IMR-90 (cell line): ENCODE measurements at regions not wholly inside any gene's neighbourhood (a gene's known extent, or its start where the extent isn't known, plus 50 kb on each side); places are given as distances from the start of the nearest gene placed in this dataset.

Experiments used
- ATAC-seq: fragments of 200-7000 bp; cut with Tn5 transposase; 2 replicates; pipeline ENCODE4 v1.9.1; 2020; ENCODE audit warnings: low read depth, mild to moderate bottlenecking, moderate library complexity
- BruUV-seq: library from RNA; stranded (reverse); fragments of 400-500 nt; replicated peaks from 2 replicates; lab custom pipeline; 2021; lab: Mats Ljungman, UMichigan
- CTCF ChIA-PET: fragments of 300-600 bp; formaldehyde crosslinking; extraction: SDS; loops from one replicate; lab custom pipeline; 2021; ENCODE audit warnings: antibody characterized with exemption; lab: Yijun Ruan, JAX
- POLR2A ChIA-PET: fragments of 300-600 bp; sonication (Branson Sonifier 250); formaldehyde crosslinking; loops from one replicate; lab custom pipeline; 2022; ENCODE audit warnings: antibody characterized with exemption; ENCODE audit not compliant: unreplicated experiment; lab: Charles Lee
- DNase-seq: peaks from one replicate; pipeline ENCODE4 v3.0.0; 2013
- H2AFZ ChIP-seq: replicated peaks from 2 replicates; pipeline ENCODE3; 2013; ENCODE audit warnings: low read length, mild to moderate bottlenecking; ENCODE audit not compliant: poor library complexity
- H2AK5ac ChIP-seq: 2 replicates; pipeline ENCODE4 v1.6.1; 2013; ENCODE audit warnings: low read depth, low read length, inconsistent platforms
- H2AK9ac ChIP-seq: replicated peaks from 2 replicates; pipeline ENCODE3; 2013; ENCODE audit warnings: mild to moderate bottlenecking, low read depth, low read length, moderate library complexity; ENCODE audit not compliant: poor library complexity
- H2BK120ac ChIP-seq: 2 replicates; pipeline ENCODE4 v1.6.1; 2013; ENCODE audit warnings: low read depth, low read length, inconsistent platforms
- H2BK15ac ChIP-seq: 3 replicates; pipeline ENCODE4 v1.6.1; 2013; ENCODE audit warnings: low read depth, low read length, inconsistent platforms
- H2BK20ac ChIP-seq: 2 replicates; pipeline ENCODE4 v1.6.1; 2013; ENCODE audit warnings: low read depth, mild to moderate bottlenecking, inconsistent platforms, low read length, moderate library complexity
- H2BK5ac ChIP-seq: 2 replicates; pipeline ENCODE4 v1.6.1; 2013; ENCODE audit warnings: mild to moderate bottlenecking, low read depth, low read length, inconsistent platforms; ENCODE audit not compliant: poor library complexity, severe bottlenecking
- H3K14ac ChIP-seq: replicated peaks from 2 replicates; pipeline ENCODE4 v1.6.1; 2013; ENCODE audit warnings: low read depth, low read length, inconsistent platforms
- H3K18ac ChIP-seq: 2 replicates; pipeline ENCODE4 v1.6.1; 2013; ENCODE audit warnings: low read depth, low read length, control low read depth
- H3K23ac ChIP-seq: 2 replicates; pipeline ENCODE4 v1.6.1; 2013; ENCODE audit warnings: low read depth, low read length, inconsistent platforms
- H3K27ac ChIP-seq: 2 replicates; pipeline ENCODE4 v1.5.1; 2013; ENCODE audit warnings: mild to moderate bottlenecking, control low read depth, low read length; ENCODE audit not compliant: insufficient read depth
- H3K27me3 ChIP-seq: 2 replicates; pipeline ENCODE4 v1.6.1; 2013; ENCODE audit warnings: low read length; ENCODE audit not compliant: control insufficient read depth, insufficient read depth
- H3K36me3 ChIP-seq: 2 replicates; pipeline ENCODE4 v1.6.1; 2013; ENCODE audit warnings: low read length, mixed read lengths; ENCODE audit not compliant: control insufficient read depth, insufficient read depth
- H3K4ac ChIP-seq: 2 replicates; pipeline ENCODE4 v1.6.1; 2013; ENCODE audit warnings: low read depth, low read length, inconsistent platforms
- H3K4me1 ChIP-seq: 2 replicates; pipeline ENCODE4 v1.6.1; 2013; ENCODE audit warnings: low read length, mixed read lengths; ENCODE audit not compliant: control insufficient read depth, insufficient read depth
- H3K4me2 ChIP-seq: 2 replicates; pipeline ENCODE4 v1.6.1; 2013; ENCODE audit warnings: low read depth, mild to moderate bottlenecking, control low read depth, low read length, moderate library complexity
- H3K4me3 ChIP-seq: 2 replicates; pipeline ENCODE4 v1.5.1; 2013; ENCODE audit warnings: low read depth, mild to moderate bottlenecking, control low read depth, low read length, moderate library complexity; ENCODE audit not compliant: insufficient read depth
- H3K56ac ChIP-seq: 2 replicates; pipeline ENCODE4 v1.6.1; 2013; ENCODE audit warnings: low read length, inconsistent platforms; ENCODE audit not compliant: insufficient read depth; ENCODE audit errors: extremely low read depth
- H3K79me1 ChIP-seq, 2 experiments: 2 replicates each; pipeline ENCODE4 v1.6.1; 2013; ENCODE audit warnings: low read length in 2 of 2, inconsistent platforms in 1 of 2, low read depth in 1 of 2
- H3K9ac ChIP-seq: 2 replicates; pipeline ENCODE4 v1.6.1; 2013; ENCODE audit warnings: low read depth, low read length, control low read depth
- H3K9me1 ChIP-seq: 2 replicates; pipeline ENCODE4 v1.6.1; 2013; ENCODE audit warnings: low read length, inconsistent platforms; ENCODE audit not compliant: insufficient read depth
- H3K9me3 ChIP-seq: 2 replicates; pipeline ENCODE4 v1.6.1; 2013; ENCODE audit warnings: low read length; ENCODE audit not compliant: control insufficient read depth, insufficient read depth
- H4K20me1 ChIP-seq: 2 replicates; pipeline ENCODE4 v1.6.1; 2013; ENCODE audit warnings: low read length, inconsistent platforms; ENCODE audit not compliant: insufficient read depth
- H4K5ac ChIP-seq: 2 replicates; pipeline ENCODE4 v1.6.1; 2013; ENCODE audit warnings: mild to moderate bottlenecking, low read depth, low read length, control low read depth
- H4K8ac ChIP-seq, 2 experiments: 2 replicates each; pipeline ENCODE4 v1.6.1; 2013; ENCODE audit warnings: low read depth in 2 of 2, low read length in 2 of 2, control low read depth in 1 of 2, inconsistent platforms in 1 of 2
- H4K91ac ChIP-seq: 2 replicates; pipeline ENCODE4 v1.6.1; 2013; ENCODE audit warnings: low read depth, low read length, inconsistent platforms; ENCODE audit not compliant: insufficient read depth
- BHLHE40 ChIP-seq: fragments of 150-350 bp; IDR thresholded peaks from 2 replicates; pipeline ENCODE4 v1.6.1; 2016; ENCODE audit warnings: mild to moderate bottlenecking, low read depth, low read length
- FOS ChIP-seq: fragments of 150-350 bp; IDR thresholded peaks from 2 replicates; pipeline ENCODE4 v1.6.1; 2016; ENCODE audit warnings: low read depth, low read length
- MAFK ChIP-seq: IDR thresholded peaks from 2 replicates; pipeline ENCODE4 v1.6.1; 2012; ENCODE audit warnings: low read depth, low read length, improper control_type of control experiment
- MAZ ChIP-seq: IDR thresholded peaks from 2 replicates; pipeline ENCODE4 v1.6.1; 2012; ENCODE audit warnings: low read depth, mild to moderate bottlenecking, low read length, improper control_type of control experiment, moderate library complexity, borderline replicate concordance
- RCOR1 ChIP-seq: IDR thresholded peaks from 2 replicates; pipeline ENCODE4 v1.6.1; 2012; ENCODE audit warnings: mild to moderate bottlenecking, low read length, improper control_type of control experiment; ENCODE audit not compliant: insufficient replicate concordance
- RFX5 ChIP-seq: IDR thresholded peaks from 2 replicates; pipeline ENCODE4 v1.8.0; 2012; ENCODE audit warnings: low read depth, mild to moderate bottlenecking, low read length, moderate library complexity
- WGBS, 2 experiments: methylation state at CpG; one replicate each; pipeline versions ENCODE4 v1.1.5 to v1.1.7; 2013; ENCODE audit warnings: missing lambda C conversion rate in 2 of 2; ENCODE audit not compliant: insufficient read length in 1 of 2; ENCODE audit errors: extremely low coverage in 2 of 2; 5-methylcytosine and 5-hydroxymethylcytosine counted together
- dilution Hi-C: fragments of 300-500 bp; cut with HindIII; formaldehyde crosslinking; loops from one replicate; pipeline ENCODE4 v1.14.3; 2018; ENCODE audit warnings: low sequenced_read_pairs; ENCODE audit not compliant: unreplicated experiment
- in situ Hi-C: fragments of 300-500 bp; cut with MboI; formaldehyde crosslinking; loops from 3 replicates; pipeline ENCODE4 v1.14.3; 2019; ENCODE audit warnings: low sequenced_read_pairs, inconsistent platforms, mixed read lengths
- intact Hi-C: fragments of 100-400 bp; cut with micrococcal nuclease; formaldehyde crosslinking; loops from 2 replicates; pipeline ENCODE4 v1.10.0; 2022

DNA sequence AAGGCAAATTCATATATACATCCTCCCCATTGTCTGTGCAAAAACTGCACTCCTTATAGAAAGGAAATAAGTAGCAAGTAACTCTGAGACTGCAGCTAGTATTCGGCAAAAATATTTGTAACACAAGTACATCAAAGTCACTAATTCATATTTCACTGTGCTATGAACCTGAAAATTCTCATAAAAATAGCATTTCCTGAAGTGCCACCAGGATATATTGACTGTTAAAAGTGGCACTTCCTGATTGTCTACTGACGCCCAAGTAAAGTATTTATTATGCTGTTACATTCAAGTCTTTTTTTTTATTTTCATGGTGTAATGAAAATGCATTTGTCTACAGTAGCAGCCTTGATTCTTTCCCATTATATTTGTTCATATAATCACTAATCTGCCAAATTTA lies 673.8 kb downstream of the PTPRC start:
- Histone ChIP-seq H2BK20ac (no peak overlapping the region), H2AK9ac (no peak overlapping the region), H2BK5ac (no peak overlapping the region), H3K36me3 (no peaks in the 10 kb centered on the region), H3K56ac (no peak overlapping the region), H3K4me2 (no peak overlapping the region), H3K4me1 (no peaks in the 10 kb centered on the region), H3K4me3 (no peak overlapping the region), H4K8ac (no peak overlapping the region), H3K18ac (no peak overlapping the region), H2AFZ (no peak overlapping the region), H3K9ac (no peak overlapping the region), H4K20me1 (no peaks in the 10 kb centered on the region), H3K4ac (no peak overlapping the region), H2AK5ac (no peak overlapping the region), H3K14ac (no peak overlapping the region), H3K23ac (no peak overlapping the region), H2BK15ac (no peak overlapping the region), H3K27ac (no peak overlapping the region), H3K9me3 (no peaks in the 10 kb centered on the region), H2BK120ac (no peak overlapping the region), H3K79me1 (no peaks in the 10 kb centered on the region), H4K5ac (no peak overlapping the region), H3K27me3 (no peaks in the 10 kb centered on the region), H3K9me1 (no peaks in the 10 kb centered on the region), H4K91ac (no peak overlapping the region)
- in situ Hi-C loops (no loop called here), dilution Hi-C loops (no loop called here), intact Hi-C loops (loop anchor here (10.0 kb wide), 1 partner anchor 242 kb away; no protein-coding TSS in a partner anchor)
- ChIA-PET POLR2A (no interaction called here), CTCF (no interaction called here)
- ATAC-seq = no peak
- WGBS, 2 experiments = no CpG with 5 or more reads among the region's 2 CpGs
- no TSS peak for BruUV-seq
- DNase-seq = no peak
- TF ChIP-seq MAFK (no peak), FOS (no peak), RFX5 (no peak), BHLHE40 (no peak), RCOR1 (no peak), MAZ (no peak)
